Activated CD4-positive, alpha-beta T cell treated with anti-CD3 and anti-CD28 coated beads, Interleukin-2, Interleukin-6, amounts not matched to agents 100 ng/mL and 50 ng/mL, durations not matched to agents 16 hours and 8 hours (primary cell): ENCODE measurements at regions not wholly inside any gene's neighbourhood (a gene's known extent, or its start where the extent isn't known, plus 50 kb on each side); places are given as distances from the start of the nearest gene placed in this dataset.
"Not testable (repeated sequence)": the region's sequence is repeated elsewhere in the genome, so short reads cannot be mapped to it uniquely, and the experiment has no call there.

Experiments
- DNase-seq: peaks from one replicate; pipeline ENCODE4 v3.0.0-alpha.2; 2020

DNA sequence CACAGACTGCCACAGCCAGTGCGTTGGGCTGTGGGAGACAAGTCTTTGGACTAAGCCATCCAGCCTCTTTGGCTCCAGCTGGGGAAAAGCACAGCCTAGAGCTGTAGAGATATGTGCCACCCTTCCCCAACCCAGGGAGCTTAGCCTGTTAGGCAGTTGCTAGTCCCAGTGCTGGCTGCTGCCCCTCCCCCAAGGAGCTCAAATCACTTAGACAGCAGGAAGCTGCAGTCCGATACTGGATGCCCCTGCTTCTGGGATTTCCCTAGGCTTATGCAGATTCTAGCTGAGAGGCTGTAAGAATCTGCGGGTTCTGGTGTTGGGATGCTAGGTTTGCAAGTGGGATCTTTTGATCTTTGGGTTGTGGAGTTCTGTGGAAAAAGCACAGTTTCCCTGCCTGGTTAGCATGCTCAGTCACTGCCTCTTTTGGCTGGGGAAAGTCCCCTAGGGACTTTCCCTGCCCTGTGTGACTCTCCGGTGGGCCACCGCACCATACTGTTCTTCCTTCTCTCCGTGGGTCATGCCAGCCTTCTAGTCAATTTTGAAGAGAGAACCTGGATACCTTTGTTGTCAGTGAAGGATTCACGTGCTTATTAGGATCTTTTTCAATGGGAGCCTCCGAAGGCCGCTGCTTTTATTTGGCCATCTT, 792.0 kb downstream of the KCNA4 start:
- DNase-seq: no peak

- not testable (repeated sequence) for DNase-seq
These were observed 797.3 kb downstream of the KCNA4 start for GRCh38 chr11:29219531-29219930.

GRCh38 chr11:29217901-29218300, 798.9 kb downstream of the KCNA4 start:
- DNase-seq: no peak

GRCh38 chr11:29214833-29215232, 802.0 kb downstream of the KCNA4 start:
- no peak for DNase-seq

GRCh38 chr11:29211202-29211601, 805.6 kb downstream of the KCNA4 start:
- no peak for DNase-seq

DNA sequence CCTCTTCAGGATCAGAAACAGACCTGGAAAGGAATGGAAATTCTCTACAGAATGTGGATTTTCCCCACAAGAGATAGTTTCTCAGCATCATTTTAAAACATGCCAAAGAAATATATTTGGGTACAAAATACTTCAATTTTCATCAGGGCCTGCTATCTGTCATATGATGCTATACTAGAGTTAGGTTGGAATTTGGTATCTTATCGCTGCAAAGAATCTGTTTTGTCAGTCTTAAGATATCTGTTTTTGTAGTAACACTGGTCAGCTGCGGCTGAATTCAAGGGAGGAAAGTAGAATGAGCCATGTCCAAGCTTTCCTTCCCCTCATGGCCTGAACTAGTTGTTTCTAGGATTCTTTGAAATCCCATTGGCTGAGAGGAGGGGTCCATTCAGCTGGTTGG, 806.4 kb downstream of the KCNA4 start:
- DNase-seq: no peak

GRCh38 chr11:29208117-29208516, 808.7 kb downstream of the KCNA4 start:
- DNase-seq: no peak

DNA sequence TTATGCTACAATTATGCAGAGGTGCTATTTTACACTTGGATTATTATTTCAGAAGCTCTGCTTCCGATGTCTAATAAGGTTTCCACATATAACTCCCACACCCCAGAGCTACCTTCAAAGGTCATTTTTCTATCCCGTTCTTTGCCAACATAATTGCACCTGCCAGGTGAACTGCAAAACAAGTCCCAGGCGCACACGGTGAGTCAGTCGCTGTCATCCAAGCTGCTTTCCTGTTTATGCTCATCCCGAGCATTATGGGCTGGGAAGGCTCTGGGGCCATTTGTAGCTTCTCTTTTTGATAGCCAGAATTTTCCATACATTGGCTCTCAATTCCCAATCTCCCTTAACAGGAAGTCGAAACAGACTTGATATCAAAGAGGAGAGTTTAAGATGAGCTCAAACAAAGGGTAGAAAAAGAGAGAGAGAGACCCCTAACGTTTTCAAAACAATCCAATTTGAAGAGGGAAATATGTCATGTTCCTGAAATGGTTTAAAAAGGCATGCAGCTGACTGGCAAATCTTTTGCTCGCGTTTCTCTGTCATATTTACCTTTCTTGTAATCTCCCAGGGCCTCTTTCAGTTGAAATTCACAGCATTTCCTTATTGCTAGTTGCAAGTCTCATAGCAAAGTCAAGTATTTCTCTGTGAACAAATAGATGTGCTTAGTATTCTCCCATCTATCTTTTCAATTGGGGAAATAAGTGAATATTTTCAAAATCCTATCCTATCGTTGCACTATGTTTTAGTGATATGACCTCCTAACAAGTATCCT, 815.9 kb downstream of the KCNA4 start:
- no peak for DNase-seq

GRCh38 chr11:29190313-29190712, 826.5 kb downstream of the KCNA4 start:
- DNase-seq: no peak

DNA sequence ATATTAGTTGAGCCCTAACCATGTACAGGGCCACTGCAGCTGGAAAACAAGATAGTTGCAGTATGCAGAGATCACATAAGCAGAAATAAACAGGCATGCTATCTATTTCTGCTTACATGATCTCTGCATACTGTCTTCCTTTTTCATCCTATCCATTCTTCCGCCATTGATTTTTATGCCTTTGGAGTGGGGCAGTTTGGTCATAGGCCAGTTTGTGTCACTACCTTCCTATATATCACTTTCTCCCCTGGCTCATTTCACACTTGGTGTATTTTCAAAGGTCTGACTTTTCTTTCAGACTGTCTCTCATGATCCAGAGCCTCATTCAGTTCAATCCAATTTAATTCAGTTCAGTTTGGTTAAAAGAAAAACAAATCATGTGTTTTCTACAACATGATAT, 829.6 kb downstream of the KCNA4 start:
- DNase-seq: no peak

DNA sequence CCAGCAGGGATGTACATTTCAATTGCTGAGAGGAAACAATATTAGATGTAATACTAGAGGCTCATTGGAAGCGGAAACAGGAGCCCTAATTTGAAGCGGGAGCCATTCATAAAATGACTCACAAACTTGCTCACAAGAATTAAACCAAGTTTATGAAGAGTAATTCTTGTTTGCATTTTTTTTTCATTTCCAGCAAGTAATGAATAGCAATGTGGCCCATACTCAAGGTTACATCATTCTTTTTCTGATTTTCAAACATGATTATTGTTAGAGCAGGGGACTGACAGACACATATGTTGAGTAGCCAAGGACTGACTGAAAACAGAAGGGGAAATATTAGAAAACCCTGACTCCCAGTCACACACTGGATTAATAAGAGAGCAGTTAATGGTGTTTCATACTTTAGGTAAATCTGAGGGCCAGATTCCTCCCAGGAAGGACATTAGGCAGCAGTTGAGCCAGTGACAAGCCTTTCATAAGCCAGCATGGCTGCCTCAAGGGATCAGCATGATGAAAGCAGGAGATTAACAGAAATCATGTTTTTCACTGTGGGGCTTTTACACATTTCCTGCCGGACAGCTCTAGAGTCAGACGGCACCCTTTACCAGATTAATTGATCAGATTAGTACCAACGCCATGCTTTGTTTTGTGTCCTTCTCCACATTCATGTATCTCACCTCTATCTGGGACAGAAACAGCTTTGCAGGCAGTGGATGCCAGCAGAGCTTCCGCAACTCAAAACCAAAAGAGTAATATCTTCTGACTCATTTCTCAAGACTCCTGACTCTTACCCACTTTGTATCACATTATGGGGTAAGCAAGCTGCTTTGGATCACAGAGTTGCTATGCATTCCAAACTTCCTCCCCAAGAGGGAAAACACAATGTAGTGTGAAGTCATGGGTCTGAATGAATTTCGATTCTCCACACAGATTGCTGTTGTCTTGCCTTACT, 831.6 kb downstream of the KCNA4 start:
- DNase-seq: no peak

- DNase-seq: no peak
These were observed 833.5 kb downstream of the KCNA4 start for GRCh38 chr11:29183301-29183700.

GRCh38 chr11:29173660-29174062, 843.2 kb downstream of the KCNA4 start:
- DNase-seq: no peak

- no peak for DNase-seq
These were observed 845.4 kb downstream of the KCNA4 start for GRCh38 chr11:29171360-29171950.

DNA sequence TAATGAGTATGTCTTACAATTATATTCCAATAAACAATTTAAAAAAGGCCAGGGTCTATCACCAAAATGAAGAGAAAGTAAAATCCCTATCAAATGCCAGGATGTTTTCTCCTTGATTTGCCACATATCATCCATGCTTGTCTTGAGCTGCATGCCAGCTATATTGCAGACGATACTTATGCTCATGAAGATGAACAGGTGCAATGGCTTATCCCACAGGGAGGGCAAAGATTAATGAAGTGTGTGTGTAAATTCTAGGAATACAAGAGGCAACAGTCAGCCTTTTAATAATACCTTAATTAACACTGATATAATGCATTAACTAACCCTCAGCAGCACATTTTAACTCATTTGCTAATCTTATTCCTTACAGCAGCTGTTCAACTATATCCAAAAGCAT, 850.5 kb downstream of the KCNA4 start:
- DNase-seq: no peak

DNA sequence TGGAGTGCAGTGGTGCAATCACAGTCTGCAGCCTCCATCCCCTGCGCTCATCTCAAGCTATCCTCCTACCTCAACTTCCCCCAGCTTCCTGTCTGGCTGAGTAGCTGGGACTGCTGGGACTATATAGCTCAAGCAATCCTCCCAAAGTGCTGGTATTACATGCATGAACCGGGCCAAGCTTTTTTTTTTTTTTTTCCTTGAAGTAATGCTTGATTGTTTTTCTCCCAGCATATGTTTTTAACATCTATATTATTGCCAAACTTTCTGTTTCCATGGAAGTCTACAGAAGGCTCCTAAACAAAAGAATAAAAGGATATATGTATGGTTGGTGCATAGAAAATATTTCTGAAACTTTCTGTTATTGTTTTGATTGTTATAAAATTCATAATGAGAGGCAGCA, 853.6 kb downstream of the KCNA4 start:
- no peak for DNase-seq

GRCh38 chr11:29162491-29162890, 854.3 kb downstream of the KCNA4 start:
- no peak for DNase-seq

- DNase-seq: no peak
These were observed 855.6 kb downstream of the KCNA4 start for GRCh38 chr11:29161191-29161590.

DNA sequence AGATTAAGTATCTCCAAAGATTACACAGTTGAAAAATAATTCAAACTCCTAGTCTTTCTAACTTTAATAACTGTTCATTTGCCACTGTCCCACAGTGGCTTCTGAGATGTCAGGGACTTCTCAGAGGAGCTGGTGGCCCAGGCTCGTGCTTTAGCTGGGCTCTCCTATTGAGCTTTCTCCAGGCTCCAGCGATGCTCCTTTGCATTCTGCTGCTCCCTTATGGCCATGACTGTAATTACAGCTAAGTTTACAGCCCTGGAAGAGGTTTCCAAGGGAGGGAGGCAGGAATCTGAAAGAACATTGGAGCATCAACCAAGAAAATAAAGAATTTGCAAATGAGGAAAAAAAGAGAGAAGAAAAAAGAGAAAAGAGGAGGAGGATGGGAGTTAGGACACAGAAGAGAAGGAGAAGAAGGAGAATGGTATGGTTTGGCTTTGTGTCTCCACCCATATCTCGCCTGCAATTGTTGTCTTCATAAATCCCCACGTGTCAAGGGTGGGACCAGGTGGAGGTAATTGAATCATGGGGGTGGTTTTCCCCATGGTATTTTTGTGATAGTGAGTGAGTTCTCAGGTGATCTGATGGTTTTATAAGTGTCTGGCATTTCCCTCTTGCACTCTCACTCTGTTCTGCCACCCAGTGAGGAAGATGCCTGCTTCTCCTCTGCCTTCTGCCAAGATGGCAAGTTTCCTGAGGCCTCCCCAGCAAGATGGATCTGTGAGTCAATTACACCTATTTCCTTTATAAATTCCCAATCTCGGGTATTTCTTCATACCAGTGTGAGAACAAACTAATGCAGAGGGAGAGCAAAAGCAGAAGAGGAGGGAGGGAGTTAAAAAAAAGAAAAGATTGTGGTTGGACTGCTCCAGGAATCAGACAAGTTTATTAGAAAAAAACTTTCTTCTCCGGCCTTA, 857.0 kb downstream of the KCNA4 start:
- DNase-seq: peak; percentile 24

DNA sequence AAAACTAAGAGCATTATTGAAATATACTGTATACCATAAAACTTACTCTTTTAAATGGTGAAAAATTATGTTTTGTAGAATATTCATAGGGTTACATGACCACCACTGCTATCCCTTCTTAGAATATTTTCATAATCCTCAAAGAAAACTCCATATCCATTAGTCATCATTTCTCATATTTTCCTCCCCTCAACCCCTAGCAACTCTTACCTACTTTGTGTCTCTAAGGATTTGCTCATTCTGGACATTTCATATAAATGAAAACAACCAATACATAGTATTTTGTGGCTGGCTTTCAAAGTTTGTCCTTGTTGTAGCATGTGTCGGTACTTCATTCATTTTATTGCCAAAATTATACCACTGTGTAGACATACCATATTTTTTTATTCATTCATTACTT, 863.8 kb downstream of the KCNA4 start:
- no peak for DNase-seq

- DNase-seq: not testable (repeated sequence)
These were observed 874.3 kb downstream of the KCNA4 start for GRCh38 chr11:29142573-29142972.

- no peak for DNase-seq
These were observed 881.3 kb downstream of the KCNA4 start for GRCh38 chr11:29135504-29135903.
